HFFc6 (cell line): ENCODE measurements at regions not wholly inside any gene's neighbourhood (a gene's known extent, or its start where the extent isn't known, plus 50 kb on each side); places are given as distances from the start of the nearest gene placed in this dataset.

Source experiments
- DNase-seq: peaks from one replicate; pipeline ENCODE4 v3.0.0-alpha.2; 2018
- H3K27ac Mint-ChIP-seq: 2 replicates; pipeline ENCODE4 v1.8.0; 2020; ENCODE audit warnings: mild to moderate bottlenecking, mixed read lengths
- H3K27me3 Mint-ChIP-seq: 2 replicates; pipeline ENCODE4 v1.8.0; 2021; ENCODE audit warnings: mild to moderate bottlenecking, moderate library complexity, mixed read lengths; ENCODE audit not compliant: insufficient read depth
- H3K36me3 Mint-ChIP-seq: 2 replicates; pipeline ENCODE4 v1.8.0; 2021; ENCODE audit warnings: low read depth, mixed read lengths
- H3K4me1 Mint-ChIP-seq: 2 replicates; pipeline ENCODE4 v1.8.0; 2020; ENCODE audit warnings: low read depth, mixed read lengths
- H3K4me3 Mint-ChIP-seq: 2 replicates; pipeline ENCODE4 v1.8.0; 2020; ENCODE audit warnings: mild to moderate bottlenecking, moderate library complexity, mixed read lengths
- H3K9me3 Mint-ChIP-seq: 2 replicates; pipeline ENCODE4 v1.8.0; 2020; ENCODE audit warnings: mild to moderate bottlenecking, mixed read lengths
- CTCF ChIP-seq: fragments of 200-600 bp; sonication (generic); IDR thresholded peaks from 2 replicates; pipeline ENCODE4 v1.5.0; 2021; ENCODE audit warnings: antibody characterized with exemption, mild to moderate bottlenecking

GRCh38 chr7:69189406-69189805, 408.9 kb upstream of the AUTS2 start:
- TF ChIP-seq CTCF, result no peak
- Mint-ChIP-seq H3K9me3 (peaks cover 45% of the 10 kb centered on the region), H3K36me3 (no peaks in the 10 kb centered on the region; the same call in 1 of the 2 replicates), H3K27ac (no peak overlapping the region), H3K4me1 (no peaks in the 10 kb centered on the region), H3K4me3 (no peak overlapping the region), H3K27me3 (no peaks in the 10 kb centered on the region; the same call in 1 of the 2 replicates)
- no peak for DNase-seq

- peaks cover 45% of the 10 kb centered on the region for H3K9me3 Mint-ChIP-seq
- no peak overlapping the region for H3K4me3 Mint-ChIP-seq
- H3K27me3 Mint-ChIP-seq, result no peaks in the 10 kb centered on the region; the same call in 1 of the 2 replicates
- DNase-seq, result no peak
- H3K27ac Mint-ChIP-seq, result no peak overlapping the region
- no peaks in the 10 kb centered on the region for H3K4me1 Mint-ChIP-seq
- no peak for TF ChIP-seq CTCF
- no peaks in the 10 kb centered on the region; the same call in 1 of the 2 replicates for H3K36me3 Mint-ChIP-seq
Measured at GRCh38 chr7:69190025-69190424, 408.2 kb upstream of the AUTS2 start.

- no peak for DNase-seq
- Mint-ChIP-seq H3K36me3 (no peaks in the 10 kb centered on the region; the same call in 1 of the 2 replicates), H3K4me1 (no peaks in the 10 kb centered on the region), H3K9me3 (peaks cover 40% of the 10 kb centered on the region), H3K27ac (no peak overlapping the region), H3K27me3 (no peaks in the 10 kb centered on the region), H3K4me3 (no peak overlapping the region)
- TF ChIP-seq CTCF, result no peak
Measured at GRCh38 chr7:69190763-69191162, 407.5 kb upstream of the AUTS2 start.

- Mint-ChIP-seq H3K27me3 (no peaks in the 10 kb centered on the region), H3K4me3 (no peak overlapping the region), H3K36me3 (no peaks in the 10 kb centered on the region; the same call in 1 of the 2 replicates), H3K4me1 (no peaks in the 10 kb centered on the region), H3K9me3 (peaks cover 39% of the 10 kb centered on the region), H3K27ac (no peak overlapping the region)
- no peak for TF ChIP-seq CTCF
- no peak for DNase-seq
Measured at GRCh38 chr7:69192134-69192533, 406.1 kb upstream of the AUTS2 start.

- no peak overlapping the region for H3K27ac Mint-ChIP-seq
- H3K4me1 Mint-ChIP-seq, result no peaks in the 10 kb centered on the region
- H3K36me3 Mint-ChIP-seq, result no peaks in the 10 kb centered on the region; the same call in 1 of the 2 replicates
- H3K4me3 Mint-ChIP-seq, result no peak overlapping the region
- no peak for DNase-seq
- no peak for TF ChIP-seq CTCF
- no peaks in the 10 kb centered on the region for H3K27me3 Mint-ChIP-seq
- peaks cover 38% of the 10 kb centered on the region for H3K9me3 Mint-ChIP-seq
Measured at GRCh38 chr7:69193061-69193460, 405.2 kb upstream of the AUTS2 start.

- H3K4me3 Mint-ChIP-seq, result no peak overlapping the region
- H3K27me3 Mint-ChIP-seq, result no peaks in the 10 kb centered on the region; the same call in 1 of the 2 replicates
- no peaks in the 10 kb centered on the region for H3K4me1 Mint-ChIP-seq
- DNase-seq, result no peak
- no peak overlapping the region for H3K27ac Mint-ChIP-seq
- peaks cover 56% of the 10 kb centered on the region for H3K9me3 Mint-ChIP-seq
- H3K36me3 Mint-ChIP-seq, result peaks cover 4% of the 10 kb centered on the region; the same call in 1 of the 2 replicates
- no peak for TF ChIP-seq CTCF
Measured at GRCh38 chr7:69196593-69196992, 401.7 kb upstream of the AUTS2 start.
